K562 (cell line): ENCODE measurements at regions not wholly inside any gene's neighbourhood (a gene's known extent, or its start where the extent isn't known, plus 50 kb on each side); places are given as distances from the start of the nearest gene placed in this dataset.

Experiments
- ATAC-seq: fragments of 200-7000 bp; cut with Tn5 transposase; 3 replicates; pipeline ENCODE4 v1.9.1; 2020; ENCODE audit warnings: moderate library complexity
- BruUV-seq: library from RNA; stranded (reverse); fragments of 400-500 nt; replicated peaks from 2 replicates; lab custom pipeline; 2021; lab: Mats Ljungman, UMichigan
- CTCF ChIA-PET: fragments of 300-600 bp; formaldehyde crosslinking; extraction: SDS; loops from one replicate; lab custom pipeline; 2021; ENCODE audit warnings: low intra/inter-chr PET ratio; lab: Yijun Ruan, JAX
- POLR2A ChIA-PET: fragments of 300-600, 350-650 bp; sonication (Branson Sonifier 250); formaldehyde crosslinking; extraction: SDS; loops from one replicate; lab custom pipeline; 2021; ENCODE audit warnings: antibody characterized with exemption, inconsistent platforms; lab: Yijun Ruan, JAX
- DNase-seq, 4 experiments: peaks; one replicate each; pipeline versions ENCODE4 v3.0.0 to v3.0.0-alpha.2; 2011 to 2018; ENCODE audit warnings: low spot score in 3 of 4, mixed read lengths in 3 of 4; ENCODE audit errors: extremely low read depth in 1 of 4
- FAIRE-seq: peaks from 2 replicates; lab custom pipeline; 2011; peaks lifted over from hg19 to GRCh38; lab: Jason Lieb, UNC
- H2AFZ ChIP-seq: 2 replicates; pipeline ENCODE4 v1.6.0; 2011; ENCODE audit warnings: low read depth, low read length, control low read depth, inconsistent platforms
- H3K27ac ChIP-seq: fragments of 200-600 bp; 3 replicates; pipeline ENCODE4 v1.8.0; 2011; ENCODE audit warnings: low read depth, mild to moderate bottlenecking, control low read depth, inconsistent platforms, low read length, moderate library complexity, mixed read lengths; ENCODE audit errors: extremely low read depth
- H3K27me3 ChIP-seq, 2 experiments: fragments of 300-600 bp in 1 of 2; 2 replicates in 1 of 2; 3 replicates in 1 of 2; pipeline versions ENCODE4 v1.6.0 to v1.8.0; 2011; ENCODE audit warnings: inconsistent platforms in 2 of 2, low read length in 2 of 2, mild to moderate bottlenecking in 1 of 2, mixed read lengths in 1 of 2, moderate library complexity in 1 of 2; ENCODE audit not compliant: control insufficient read depth in 2 of 2, insufficient read depth in 2 of 2
- H3K36me3 ChIP-seq: fragments of 300-600 bp; 3 replicates; pipeline ENCODE4 v1.8.0; 2011; ENCODE audit warnings: mild to moderate bottlenecking, low read length, inconsistent platforms; ENCODE audit not compliant: control insufficient read depth, insufficient read depth
- H3K4me1 ChIP-seq, 2 experiments: fragments of 200-600 bp in 1 of 2; replicated peaks in 1 of 2; 2 replicates in 1 of 2; 3 replicates in 1 of 2; pipeline versions ENCODE4 v1.5.1 to v1.8.0; 2011; ENCODE audit warnings: inconsistent platforms in 2 of 2, low read length in 2 of 2, mild to moderate bottlenecking in 1 of 2, mixed read lengths in 1 of 2, moderate library complexity in 1 of 2; ENCODE audit not compliant: control insufficient read depth in 2 of 2, insufficient read depth in 2 of 2
- H3K4me2 ChIP-seq: 2 replicates; pipeline ENCODE4 v1.6.1; 2011; ENCODE audit warnings: low read length, control low read depth, inconsistent platforms, mixed read lengths; ENCODE audit not compliant: insufficient read depth
- H3K4me3 ChIP-seq: fragments of 200-600 bp; sonication (generic), shearing (Covaris generic); 2 replicates; pipeline ENCODE4 v1.5.1; 2016; ENCODE audit warnings: control low read depth, inconsistent platforms
- H3K79me2 ChIP-seq: fragments of 200-600 bp; 3 replicates; pipeline ENCODE4 v1.8.0; 2011; ENCODE audit warnings: low read length, inconsistent platforms; ENCODE audit not compliant: control insufficient read depth, insufficient read depth
- H3K9ac ChIP-seq, 2 experiments: 2 replicates each; pipeline versions ENCODE4 v1.6.0 to v1.6.1; 2011; ENCODE audit warnings: low read depth in 2 of 2, low read length in 2 of 2, control low read depth in 1 of 2, inconsistent platforms in 1 of 2, mild to moderate bottlenecking in 1 of 2, mixed read lengths in 1 of 2; ENCODE audit not compliant: insufficient read depth in 1 of 2
- H3K9me1 ChIP-seq: one replicate; pipeline ENCODE4 v1.6.0; 2011; ENCODE audit warnings: inconsistent platforms, mild to moderate bottlenecking, low read length, moderate library complexity; ENCODE audit not compliant: control insufficient read depth, insufficient read depth
- H3K9me3 ChIP-seq: replicated peaks from 2 replicates; pipeline ENCODE4 v1.5.1; 2011; ENCODE audit warnings: low read depth, low read length, inconsistent platforms; ENCODE audit not compliant: control insufficient read depth, insufficient read depth
- H4K20me1 ChIP-seq: replicated peaks from 2 replicates; pipeline ENCODE4 v1.6.1; 2011; ENCODE audit warnings: low read length, inconsistent platforms, mixed read lengths; ENCODE audit not compliant: control insufficient read depth, insufficient read depth
- BMI1 ChIP-seq: fragments of 150-350 bp; IDR thresholded peaks from 2 replicates; pipeline ENCODE4 v1.6.1; 2014; ENCODE audit warnings: low read length
- CREM ChIP-seq: IDR thresholded peaks from 2 replicates; pipeline ENCODE4 v1.6.1; 2014; ENCODE audit warnings: antibody characterized with exemption, low read depth
- MXI1 ChIP-seq: IDR thresholded peaks from 2 replicates; pipeline ENCODE4 v1.6.1; 2011; ENCODE audit warnings: low read depth, mild to moderate bottlenecking, improper control_type of control experiment, low read length
- SMAD1 ChIP-seq: fragments of 150-350 bp; IDR thresholded peaks from 2 replicates; pipeline ENCODE4 v1.6.1; 2014; ENCODE audit warnings: low read length, low read depth; ENCODE audit not compliant: partially characterized antibody
- ZFP36 ChIP-seq: fragments of 150-350 bp; IDR thresholded peaks from 2 replicates; pipeline ENCODE4 v1.6.1; 2018; ENCODE audit warnings: low read length, low read depth; ENCODE audit not compliant: partially characterized antibody
- WGBS: fragments of 100-300 bp; shearing (Covaris generic); methylation state at CpG from one replicate; pipeline ENCODE4 v1.1.6; 2016; ENCODE audit warnings: low coverage, mixed read lengths; ENCODE audit not compliant: insufficient coverage; ENCODE audit errors: missing lambda C conversion rate; 5-methylcytosine and 5-hydroxymethylcytosine counted together
- in situ Hi-C: fragments of 300-500 bp; cut with MboI; formaldehyde crosslinking; loops from 4 replicates; pipeline ENCODE4 v1.15.0; 2018; ENCODE audit warnings: inconsistent platforms, mixed read lengths
- intact Hi-C: fragments of 100-400 bp; cut with micrococcal nuclease; formaldehyde crosslinking; loops from 2 replicates; pipeline ENCODE4 v1.14.2; 2022
- TF ChIP-seq, protein P1 (sequence below): sonication (generic); formaldehyde crosslinking; IDR thresholded peaks from 2 replicates; pipeline ENCODE4 v1.8.0; 2023; ENCODE audit warnings: mild to moderate bottlenecking, missing genetic modification reagents
- TF ChIP-seq, protein P2 (sequence below), 2 experiments: fragments of 450-650 bp; IDR thresholded peaks; 2 replicates each; pipeline ENCODE4 v1.6.1; 2016; ENCODE audit warnings: mild to moderate bottlenecking in 2 of 2, borderline replicate concordance in 1 of 2, low read depth in 1 of 2, moderate library complexity in 1 of 2
- TF ChIP-seq, protein P3 (sequence below): fragments of 450-650 bp; formaldehyde crosslinking; IDR thresholded peaks from 2 replicates; pipeline ENCODE4 v1.4.0; 2020; ENCODE audit warnings: mild to moderate bottlenecking, moderate library complexity

- Histone ChIP-seq H3K9me1 (no peaks in the 10 kb centered on the region), H3K27me3 (no peaks in the 10 kb centered on the region), H3K79me2 (no peaks in the 10 kb centered on the region), H3K4me2 (no peak overlapping the region), H4K20me1 (no peaks in the 10 kb centered on the region), H2AFZ (no peak overlapping the region), H3K9ac (no peak overlapping the region), H3K4me3 (no peak overlapping the region), H3K4me1 (no peaks in the 10 kb centered on the region), H3K36me3 (no peaks in the 10 kb centered on the region), H3K9me3 (no peaks in the 10 kb centered on the region), H3K27ac (no peak overlapping the region)
- in situ Hi-C loops (no loop called here), intact Hi-C loops (no loop called here)
- ATAC-seq (no peak), FAIRE-seq (no peak), DNase-seq (no peak)
- no TSS peak for BruUV-seq
- 2% methylated on average over 3 of the region's 3 CpGs for WGBS
- ChIA-PET POLR2A (no interaction called here), CTCF (no interaction called here)
- TF ChIP-seq, protein P1, sequence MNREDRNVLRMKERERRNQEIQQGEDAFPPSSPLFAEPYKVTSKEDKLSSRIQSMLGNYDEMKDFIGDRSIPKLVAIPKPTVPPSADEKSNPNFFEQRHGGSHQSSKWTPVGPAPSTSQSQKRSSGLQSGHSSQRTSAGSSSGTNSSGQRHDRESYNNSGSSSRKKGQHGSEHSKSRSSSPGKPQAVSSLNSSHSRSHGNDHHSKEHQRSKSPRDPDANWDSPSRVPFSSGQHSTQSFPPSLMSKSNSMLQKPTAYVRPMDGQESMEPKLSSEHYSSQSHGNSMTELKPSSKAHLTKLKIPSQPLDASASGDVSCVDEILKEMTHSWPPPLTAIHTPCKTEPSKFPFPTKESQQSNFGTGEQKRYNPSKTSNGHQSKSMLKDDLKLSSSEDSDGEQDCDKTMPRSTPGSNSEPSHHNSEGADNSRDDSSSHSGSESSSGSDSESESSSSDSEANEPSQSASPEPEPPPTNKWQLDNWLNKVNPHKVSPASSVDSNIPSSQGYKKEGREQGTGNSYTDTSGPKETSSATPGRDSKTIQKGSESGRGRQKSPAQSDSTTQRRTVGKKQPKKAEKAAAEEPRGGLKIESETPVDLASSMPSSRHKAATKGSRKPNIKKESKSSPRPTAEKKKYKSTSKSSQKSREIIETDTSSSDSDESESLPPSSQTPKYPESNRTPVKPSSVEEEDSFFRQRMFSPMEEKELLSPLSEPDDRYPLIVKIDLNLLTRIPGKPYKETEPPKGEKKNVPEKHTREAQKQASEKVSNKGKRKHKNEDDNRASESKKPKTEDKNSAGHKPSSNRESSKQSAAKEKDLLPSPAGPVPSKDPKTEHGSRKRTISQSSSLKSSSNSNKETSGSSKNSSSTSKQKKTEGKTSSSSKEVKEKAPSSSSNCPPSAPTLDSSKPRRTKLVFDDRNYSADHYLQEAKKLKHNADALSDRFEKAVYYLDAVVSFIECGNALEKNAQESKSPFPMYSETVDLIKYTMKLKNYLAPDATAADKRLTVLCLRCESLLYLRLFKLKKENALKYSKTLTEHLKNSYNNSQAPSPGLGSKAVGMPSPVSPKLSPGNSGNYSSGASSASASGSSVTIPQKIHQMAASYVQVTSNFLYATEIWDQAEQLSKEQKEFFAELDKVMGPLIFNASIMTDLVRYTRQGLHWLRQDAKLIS (CRISPR knock-in tag), result no peak
- TF ChIP-seq, protein P2, sequence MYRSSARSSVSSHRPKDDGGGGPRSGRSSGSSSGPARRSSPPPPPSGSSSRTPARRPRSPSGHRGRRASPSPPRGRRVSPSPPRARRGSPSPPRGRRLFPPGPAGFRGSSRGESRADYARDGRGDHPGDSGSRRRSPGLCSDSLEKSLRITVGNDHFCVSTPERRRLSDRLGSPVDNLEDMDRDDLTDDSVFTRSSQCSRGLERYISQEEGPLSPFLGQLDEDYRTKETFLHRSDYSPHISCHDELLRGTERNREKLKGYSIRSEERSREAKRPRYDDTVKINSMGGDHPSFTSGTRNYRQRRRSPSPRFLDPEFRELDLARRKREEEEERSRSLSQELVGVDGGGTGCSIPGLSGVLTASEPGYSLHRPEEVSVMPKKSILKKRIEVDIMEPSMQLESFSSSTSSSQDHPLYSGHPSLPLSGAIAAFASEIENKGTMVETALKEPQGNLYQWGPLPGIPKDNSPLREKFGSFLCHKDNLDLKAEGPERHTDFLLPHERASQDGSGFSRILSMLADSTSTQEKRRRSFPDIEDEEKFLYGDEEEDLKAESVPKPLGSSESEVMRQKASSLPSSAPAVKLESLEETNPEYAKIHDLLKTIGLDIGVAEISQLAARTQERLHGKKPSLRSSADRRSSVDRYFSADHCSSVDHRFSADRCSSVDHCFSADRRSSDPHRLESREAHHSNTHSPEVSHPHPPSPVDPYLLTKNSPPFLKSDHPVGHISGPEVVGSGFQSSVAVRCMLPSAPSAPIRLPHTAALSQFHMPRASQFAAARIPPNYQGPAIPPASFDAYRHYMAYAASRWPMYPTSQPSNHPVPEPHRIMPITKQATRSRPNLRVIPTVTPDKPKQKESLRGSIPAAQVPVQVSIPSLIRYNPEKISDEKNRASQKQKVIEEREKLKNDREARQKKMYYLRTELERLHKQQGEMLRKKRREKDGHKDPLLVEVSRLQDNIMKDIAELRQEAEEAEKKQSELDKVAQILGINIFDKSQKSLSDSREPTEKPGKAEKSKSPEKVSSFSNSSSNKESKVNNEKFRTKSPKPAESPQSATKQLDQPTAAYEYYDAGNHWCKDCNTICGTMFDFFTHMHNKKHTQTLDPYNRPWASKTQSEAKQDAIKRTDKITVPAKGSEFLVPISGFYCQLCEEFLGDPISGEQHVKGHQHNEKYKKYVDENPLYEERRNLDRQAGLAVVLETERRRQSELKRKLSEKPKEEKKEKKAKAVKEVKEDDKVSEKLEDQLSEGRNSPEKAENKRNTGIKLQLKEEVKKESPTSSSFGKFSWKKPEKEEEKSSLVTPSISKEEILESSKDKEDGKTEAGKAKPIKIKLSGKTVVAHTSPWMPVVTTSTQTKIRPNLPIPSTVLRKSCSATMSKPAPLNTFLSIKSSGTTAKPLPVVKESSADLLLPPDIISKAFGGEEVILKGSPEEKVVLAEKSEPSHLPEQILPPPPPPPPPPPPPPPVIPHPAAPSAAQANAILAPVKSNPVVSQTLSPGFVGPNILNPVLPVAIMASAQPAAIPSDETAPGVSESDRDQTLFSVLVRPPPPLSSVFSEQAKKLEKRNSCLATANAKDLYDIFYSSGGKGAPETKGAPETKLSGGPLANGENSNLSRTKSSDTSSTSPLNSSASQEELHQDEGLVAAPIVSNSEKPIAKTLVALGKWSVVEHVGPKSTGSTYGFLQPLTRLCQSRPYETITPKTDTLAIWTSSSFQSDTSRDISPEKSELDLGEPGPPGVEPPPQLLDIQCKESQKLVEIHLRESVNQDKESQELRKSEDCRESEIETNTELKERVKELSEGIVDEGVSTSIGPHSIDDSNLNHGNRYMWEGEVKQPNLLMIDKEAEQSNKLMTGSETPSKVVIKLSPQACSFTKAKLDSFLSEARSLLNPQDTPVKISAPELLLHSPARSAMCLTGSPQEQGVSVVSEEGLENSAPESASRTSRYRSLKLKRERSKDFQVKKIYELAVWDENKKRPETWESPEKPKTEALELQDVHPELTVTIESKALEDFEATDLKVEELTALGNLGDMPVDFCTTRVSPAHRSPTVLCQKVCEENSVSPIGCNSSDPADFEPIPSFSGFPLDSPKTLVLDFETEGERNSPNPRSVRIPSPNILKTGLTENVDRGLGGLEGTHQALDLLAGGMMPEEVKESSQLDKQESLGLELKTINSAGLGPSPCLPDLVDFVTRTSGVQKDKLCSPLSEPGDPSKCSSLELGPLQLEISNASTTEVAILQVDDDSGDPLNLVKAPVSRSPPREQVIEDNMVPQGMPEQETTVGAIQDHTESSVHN (IDR thresholded peaks at IDR 0.05; ENCODE audit: borderline replicate concordance in 1 of 2, low read depth in 1 of 2), result no peak
- TF ChIP-seq MXI1, result no peak
- no peak for TF ChIP-seq ZFP36
- no peak for TF ChIP-seq CREM
- no peak for TF ChIP-seq BMI1
- TF ChIP-seq, protein P3, sequence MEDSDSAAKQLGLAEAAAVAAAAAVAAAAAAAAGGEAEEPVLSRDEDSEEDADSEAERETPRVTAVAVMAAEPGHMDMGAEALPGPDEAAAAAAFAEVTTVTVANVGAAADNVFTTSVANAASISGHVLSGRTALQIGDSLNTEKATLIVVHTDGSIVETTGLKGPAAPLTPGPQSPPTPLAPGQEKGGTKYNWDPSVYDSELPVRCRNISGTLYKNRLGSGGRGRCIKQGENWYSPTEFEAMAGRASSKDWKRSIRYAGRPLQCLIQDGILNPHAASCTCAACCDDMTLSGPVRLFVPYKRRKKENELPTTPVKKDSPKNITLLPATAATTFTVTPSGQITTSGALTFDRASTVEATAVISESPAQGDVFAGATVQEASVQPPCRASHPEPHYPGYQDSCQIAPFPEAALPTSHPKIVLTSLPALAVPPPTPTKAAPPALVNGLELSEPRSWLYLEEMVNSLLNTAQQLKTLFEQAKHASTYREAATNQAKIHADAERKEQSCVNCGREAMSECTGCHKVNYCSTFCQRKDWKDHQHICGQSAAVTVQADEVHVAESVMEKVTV (CRISPR knock-in tag), result no peak
- no peak for TF ChIP-seq SMAD1
These were observed 232.9 kb upstream of the CXXC4 start for GRCh38 chr4:104727643-104728042.
